ENCODE measurements at regions not wholly inside any gene's neighbourhood (a gene's known extent, or its start where the extent isn't known, plus 50 kb on each side); places are given as distances from the start of the nearest gene placed in this dataset.

GRCh38 chr11:28559492-28559891 is 451.3 kb downstream of the METTL15 start:
- TF ChIP-seq ZNF121 (tag by site-specific recombination; IDR thresholded peaks at IDR 0.05) (no peak), ZBTB26 (tag by site-specific recombination; optimal IDR thresholded peaks at IDR 0.05) (no peak), CTCF (tag by site-specific recombination; IDR thresholded peaks at IDR 0.05) (no peak), ZNF280C (tag by site-specific recombination; IDR thresholded peaks at IDR 0.05) (no peak), ZNF76 (tag by site-specific recombination; IDR thresholded peaks at IDR 0.05; ENCODE audit: borderline replicate concordance, low read depth) (no peak), ZNF112 (tag by site-specific recombination; IDR thresholded peaks at IDR 0.05) (no peak), ZNF488 (tag by site-specific recombination; IDR thresholded peaks at IDR 0.05) (no peak), YY1 (tag by site-specific recombination; IDR thresholded peaks at IDR 0.05) (no peak), ZFP37 (tag by site-specific recombination; IDR thresholded peaks at IDR 0.05) (no peak), ZNF514 (tag by site-specific recombination; IDR thresholded peaks at IDR 0.05) (no peak), OVOL3 (tag by site-specific recombination; IDR thresholded peaks at IDR 0.05) (no peak)
